A673 (cell line): ENCODE measurements at regions not wholly inside any gene's neighbourhood (a gene's known extent, or its start where the extent isn't known, plus 50 kb on each side); places are given as distances from the start of the nearest gene placed in this dataset.

Experiments
- BruUV-seq: library from RNA; stranded (reverse); fragments of 400-500 nt; replicated peaks from 2 replicates; lab custom pipeline; 2021; lab: Mats Ljungman, UMichigan
- CTCF ChIA-PET: fragments of 300-600 bp; sonication (Branson Sonifier 250); formaldehyde crosslinking; loops from one replicate; lab custom pipeline; 2022; ENCODE audit warnings: antibody characterized with exemption; lab: Charles Lee
- POLR2A ChIA-PET: fragments of 300-600 bp; sonication (Branson Sonifier 250); formaldehyde crosslinking; loops from one replicate; lab custom pipeline; 2022; ENCODE audit warnings: antibody characterized with exemption; ENCODE audit not compliant: low non-redundant PET; lab: Charles Lee
- DNase-seq: peaks from one replicate; pipeline ENCODE4 v3.0.0-alpha.2; 2015; ENCODE audit warnings: low spot score
- H3K27ac ChIP-seq: fragments of 200-600 bp; sonication (generic); 2 replicates; pipeline ENCODE4 v1.5.1; 2016; ENCODE audit warnings: mixed run types, low read depth, mild to moderate bottlenecking, mixed read lengths, antibody characterized with exemption, low read length; ENCODE audit not compliant: poor library complexity, severe bottlenecking
- H3K27me3 ChIP-seq: fragments of 200-600 bp; sonication (generic); replicated peaks from 2 replicates; pipeline ENCODE4 v1.6.1; 2017; ENCODE audit warnings: mixed run types, low read depth, mild to moderate bottlenecking, mixed read lengths, antibody characterized with exemption, low read length; ENCODE audit not compliant: insufficient read depth, poor library complexity
- H3K36me3 ChIP-seq: fragments of 200-600 bp; sonication (generic); 2 replicates; pipeline ENCODE4 v1.6.1; 2016; ENCODE audit warnings: mixed run types, mild to moderate bottlenecking, mixed read lengths, antibody characterized with exemption, low read length; ENCODE audit not compliant: insufficient read depth, poor library complexity, severe bottlenecking
- H3K4me1 ChIP-seq: fragments of 200-600 bp; sonication (generic); 2 replicates; pipeline ENCODE4 v1.6.1; 2017; ENCODE audit warnings: mixed run types, mild to moderate bottlenecking, mixed read lengths, antibody characterized with exemption, low read length; ENCODE audit not compliant: insufficient read depth, poor library complexity, severe bottlenecking
- H3K4me3 ChIP-seq: fragments of 200-600 bp; sonication (generic); 2 replicates; pipeline ENCODE4 v1.5.1; 2016; ENCODE audit warnings: low read depth, mixed run types, mild to moderate bottlenecking, mixed read lengths, low read length; ENCODE audit not compliant: poor library complexity, severe bottlenecking
- H3K9me3 ChIP-seq: fragments of 200-600 bp; sonication (generic); 2 replicates; pipeline ENCODE4 v1.6.1; 2016; ENCODE audit warnings: mixed run types, low read depth, mild to moderate bottlenecking, mixed read lengths, antibody characterized with exemption, low read length; ENCODE audit not compliant: poor library complexity, severe bottlenecking
- CTCF ChIP-seq: fragments of 300-800, 200-600 bp; sonication (generic); conservative IDR thresholded peaks from 2 replicates; pipeline ENCODE4 v1.5.1; 2017; ENCODE audit warnings: low read depth, mild to moderate bottlenecking, antibody characterized with exemption, low read length, moderate library complexity, mixed read lengths
- EZH2 ChIP-seq: fragments of 200-600 bp; sonication (generic); IDR thresholded peaks from 2 replicates; pipeline ENCODE4 v1.6.1; 2017; ENCODE audit warnings: borderline replicate concordance, low read depth, mild to moderate bottlenecking, mixed read lengths, antibody characterized with exemption, low read length; ENCODE audit not compliant: poor library complexity, severe bottlenecking
- intact Hi-C: fragments of 100-400 bp; cut with micrococcal nuclease; formaldehyde crosslinking; loops from one replicate; pipeline ENCODE4 v1.10.0; 2022; ENCODE audit not compliant: unreplicated experiment

DNA sequence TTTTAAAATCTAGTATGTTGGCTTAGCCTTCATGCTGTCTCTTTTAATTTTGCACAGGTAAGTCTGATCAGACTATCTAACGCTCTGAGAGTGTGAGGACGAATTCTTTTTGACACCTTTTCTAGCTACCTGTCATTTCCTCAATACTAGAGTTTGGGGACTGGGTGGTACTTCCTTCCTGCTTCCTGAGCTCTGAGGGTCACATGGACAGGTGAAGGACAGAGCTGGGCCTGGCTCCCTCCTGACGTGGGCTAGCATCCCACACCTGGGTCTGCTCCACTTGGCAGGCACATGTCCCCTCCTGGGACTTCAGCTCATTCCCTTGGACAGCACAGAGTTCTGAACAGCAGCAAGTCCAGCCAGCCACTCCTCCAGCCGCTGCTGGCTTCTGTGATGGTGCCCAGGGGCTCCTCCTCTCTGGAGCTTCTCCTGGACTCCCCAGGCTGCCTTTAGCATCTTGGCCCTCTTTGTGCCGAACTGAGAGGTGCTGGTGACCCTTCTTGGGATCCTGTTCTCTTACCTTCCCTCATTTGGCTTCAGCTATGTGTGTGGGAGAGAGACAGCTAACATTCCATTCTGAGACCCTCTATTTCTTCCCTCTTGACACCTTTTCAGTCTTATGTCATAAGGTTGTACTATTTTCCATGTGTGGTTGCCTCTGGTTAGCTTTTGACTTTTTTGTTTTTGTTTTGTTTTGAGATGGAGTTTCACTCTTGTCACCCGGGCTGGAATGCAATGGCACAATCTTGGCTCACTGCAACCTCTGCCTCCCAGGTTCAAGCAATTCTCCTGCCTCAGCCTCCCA is 106.9 kb downstream of the B3GNT2 start:
- no peak overlapping the region for H3K27ac ChIP-seq
- no TSS peak for BruUV-seq
- ChIA-PET POLR2A (interaction anchor here (0.5 kb wide), 1 partner anchor 68 kb away, joined by 6 read pairs; no protein-coding TSS in a partner anchor), CTCF (no interaction called here)
- no peaks in the 10 kb centered on the region for H3K36me3 ChIP-seq
- H3K4me3 ChIP-seq: no peak overlapping the region
- peaks cover 13% of the 10 kb centered on the region for H3K4me1 ChIP-seq
- DNase-seq: no peak
- H3K27me3 ChIP-seq: no peaks in the 10 kb centered on the region
- H3K9me3 ChIP-seq: no peaks in the 10 kb centered on the region
- TF ChIP-seq CTCF (no peak), EZH2 (no peak)
- intact Hi-C loops: no loop called here

GRCh38 chr2:62300925-62301324 is 105.0 kb downstream of the B3GNT2 start:
- no peaks in the 10 kb centered on the region for H3K36me3 ChIP-seq
- H3K4me3 ChIP-seq: no peak overlapping the region
- no TSS peak for BruUV-seq
- peaks cover 13% of the 10 kb centered on the region for H3K4me1 ChIP-seq
- no peak for TF ChIP-seq CTCF
- no peak for TF ChIP-seq EZH2
- intact Hi-C loops: no loop called here
- no peak for DNase-seq
- H3K27me3 ChIP-seq: no peaks in the 10 kb centered on the region
- no peak overlapping the region for H3K27ac ChIP-seq
- ChIA-PET POLR2A (no interaction called here), CTCF (no interaction called here)
- H3K9me3 ChIP-seq: no peaks in the 10 kb centered on the region

DNA sequence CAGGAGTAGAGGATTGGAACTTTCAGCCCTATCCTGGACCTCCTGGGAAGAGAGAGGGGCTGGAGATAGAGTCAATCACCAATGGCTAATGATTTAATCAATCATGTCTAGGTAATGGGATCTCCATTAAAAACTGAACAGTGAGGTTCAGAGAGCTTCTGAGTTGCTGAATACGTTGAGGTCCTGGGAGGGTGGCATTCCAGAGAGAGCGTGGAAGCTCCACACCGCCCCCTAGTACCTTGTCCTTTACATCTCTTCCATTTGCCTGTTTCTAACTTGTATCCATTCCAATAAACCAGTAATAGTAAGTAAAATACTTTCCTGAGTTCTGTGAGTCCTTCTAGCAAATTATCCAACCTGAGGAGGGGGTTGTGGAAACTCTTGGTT is 101.7 kb downstream of the B3GNT2 start:
- no peak for DNase-seq
- TF ChIP-seq CTCF (peak; percentile 50), EZH2 (no peak)
- BruUV-seq: no TSS peak
- H3K9me3 ChIP-seq: no peaks in the 10 kb centered on the region
- no peak overlapping the region for H3K4me3 ChIP-seq
- ChIA-PET POLR2A (no interaction called here), CTCF (no interaction called here)
- no peak overlapping the region for H3K27ac ChIP-seq
- H3K4me1 ChIP-seq: no peaks in the 10 kb centered on the region
- H3K36me3 ChIP-seq: no peaks in the 10 kb centered on the region
- intact Hi-C loops: no loop called here
- H3K27me3 ChIP-seq: no peaks in the 10 kb centered on the region
